ENCODE measurements at regions not wholly inside any gene's neighbourhood (a gene's known extent, or its start where the extent isn't known, plus 50 kb on each side); places are given as distances from the start of the nearest gene placed in this dataset.
"Not testable (repeated sequence)": the region's sequence is repeated elsewhere in the genome, so short reads cannot be mapped to it uniquely, and the experiment has no call there.

GRCh38 chr5:42252306-42252705 is 170.9 kb upstream of the GHR start:
- no peak for DNase-seq

- not testable (repeated sequence) for DNase-seq
These were observed 163.3 kb upstream of the GHR start for GRCh38 chr5:42259914-42260313.

- DNase-seq: no peak
These were observed 156.1 kb upstream of the GHR start for GRCh38 chr5:42267091-42267490.

- DNase-seq: not testable (repeated sequence)
These were observed 155.1 kb upstream of the GHR start for GRCh38 chr5:42268170-42268569.

- no peak for DNase-seq
These were observed 154.6 kb upstream of the GHR start for GRCh38 chr5:42268630-42269029.

GRCh38 chr5:42270771-42271170 is 152.5 kb upstream of the GHR start:
- DNase-seq: no peak

- no peak for DNase-seq
These were observed 148.3 kb upstream of the GHR start for GRCh38 chr5:42274913-42275312.

- no peak for DNase-seq
These were observed 145.9 kb upstream of the GHR start for GRCh38 chr5:42277293-42277692.

- DNase-seq: no peak
These were observed 138.7 kb upstream of the GHR start for GRCh38 chr5:42284584-42284983.

- no peak for DNase-seq
These were observed 138.0 kb upstream of the GHR start for GRCh38 chr5:42285230-42285629.

- DNase-seq: no peak
These were observed 122.7 kb upstream of the GHR start for GRCh38 chr5:42300496-42300895.

GRCh38 chr5:42301349-42301748 is 121.9 kb upstream of the GHR start:
- no peak for DNase-seq

- no peak for DNase-seq
These were observed 121.1 kb upstream of the GHR start for GRCh38 chr5:42302186-42302585.

- no peak for DNase-seq
These were observed 117.0 kb upstream of the GHR start for GRCh38 chr5:42306287-42306686.

GRCh38 chr5:42309865-42310264 is 113.4 kb upstream of the GHR start:
- no peak for DNase-seq

GRCh38 chr5:42315214-42315613 is 108.0 kb upstream of the GHR start:
- no peak for DNase-seq

GRCh38 chr5:42317575-42317974 is 105.7 kb upstream of the GHR start:
- DNase-seq: no peak

GRCh38 chr5:42319546-42319945 is 103.7 kb upstream of the GHR start:
- not testable (repeated sequence) for DNase-seq

- DNase-seq: no peak
These were observed 101.5 kb upstream of the GHR start for GRCh38 chr5:42321785-42322184.

- no peak for DNase-seq
These were observed 86.1 kb upstream of the GHR start for GRCh38 chr5:42337143-42337542.

GRCh38 chr5:42337607-42338006 is 85.6 kb upstream of the GHR start:
- DNase-seq: no peak

GRCh38 chr5:42338136-42338535 is 85.1 kb upstream of the GHR start:
- DNase-seq: no peak

GRCh38 chr5:42349163-42349562 is 74.1 kb upstream of the GHR start:
- no peak for DNase-seq

GRCh38 chr5:42351956-42352355 is 71.3 kb upstream of the GHR start:
- DNase-seq: no peak

- DNase-seq: no peak
These were observed 63.2 kb upstream of the GHR start for GRCh38 chr5:42360056-42360455.

Data from activated CD8-positive, alpha-beta memory T cell treated with anti-CD3 and anti-CD28 coated beads, Interleukin-2, amount 50 U/mL, for 48 hours (primary cell).